Lower leg skin (tissue), 3 donors: ENCODE measurements at regions not wholly inside any gene's neighbourhood (a gene's known extent, or its start where the extent isn't known, plus 50 kb on each side); places are given as distances from the start of the nearest gene placed in this dataset.

Experiments
- CTCF ChIP-seq, 3 donors: fragments of 450-650 bp; IDR thresholded peaks; one replicate each; pipeline ENCODE4 v1.5.1; 2016; ENCODE audit warnings: antibody characterized with exemption in 3 of 3, mild to moderate bottlenecking in 3 of 3, moderate library complexity in 2 of 3
- POLR2A ChIP-seq, 2 donors: fragments of 450-650 bp; IDR thresholded peaks; one replicate each; pipeline ENCODE4 v1.6.1; 2016 to 2017; ENCODE audit warnings: antibody characterized with exemption in 2 of 2, mild to moderate bottlenecking in 1 of 2, moderate library complexity in 1 of 2

- TF ChIP-seq POLR2A (IDR thresholded peaks at IDR 0.05) (no peak), CTCF (IDR thresholded peaks at IDR 0.05) (no peak)
Measured at GRCh38 chr7:10727636-10728035, 246.0 kb upstream of the PHF14 start.
